ENCODE measurements at regions not wholly inside any gene's neighbourhood (a gene's known extent, or its start where the extent isn't known, plus 50 kb on each side); places are given as distances from the start of the nearest gene placed in this dataset.

DNA sequence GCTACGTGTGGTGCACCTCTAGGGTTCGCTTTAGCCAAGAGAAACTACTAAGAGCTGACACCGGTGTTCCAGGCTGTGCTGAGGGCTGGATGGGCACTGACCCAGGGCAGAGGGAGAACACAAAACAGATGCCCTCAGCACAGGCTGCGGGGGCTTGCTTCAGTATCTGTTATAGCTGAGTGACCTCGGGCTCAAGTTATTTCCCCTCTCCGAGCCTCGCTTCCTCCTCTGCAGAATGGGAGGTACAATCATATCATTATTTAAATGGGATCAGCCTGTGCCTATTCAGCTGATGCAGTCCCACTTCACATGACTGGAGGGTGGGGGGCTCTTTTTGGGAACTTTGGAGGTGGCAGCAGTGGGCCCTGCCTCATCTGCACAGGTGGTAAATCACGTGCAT is 156.1 kb upstream of the APCDD1 start:
- 63 to 85% methylated on average over 4 to 8 of the region's 8 CpGs for WGBS, 2 donors (ENCODE audit: low coverage in 1 of 2)
- in situ Hi-C loops (cut with MboI; ENCODE audit: low pct_ligation_motif_present in 1 of 4, low pct_unique_long_range_greater_than_20kb in 1 of 4, low sequenced_read_pairs in 3 of 4) (no loop called here), intact Hi-C loops (cut with DNase I; ENCODE audit: low total_unique reads) (no loop called here)
- H3K4me3 ChIP-seq: no peak overlapping the region
- TF ChIP-seq POLR2A (IDR thresholded peaks at IDR 0.05) (no peak), EP300 (IDR thresholded peaks at IDR 0.05; ENCODE audit: low read depth) (no peak), POLR2AphosphoS5 (IDR thresholded peaks at IDR 0.05) (no peak)
- TF ChIP-seq, protein P1, sequence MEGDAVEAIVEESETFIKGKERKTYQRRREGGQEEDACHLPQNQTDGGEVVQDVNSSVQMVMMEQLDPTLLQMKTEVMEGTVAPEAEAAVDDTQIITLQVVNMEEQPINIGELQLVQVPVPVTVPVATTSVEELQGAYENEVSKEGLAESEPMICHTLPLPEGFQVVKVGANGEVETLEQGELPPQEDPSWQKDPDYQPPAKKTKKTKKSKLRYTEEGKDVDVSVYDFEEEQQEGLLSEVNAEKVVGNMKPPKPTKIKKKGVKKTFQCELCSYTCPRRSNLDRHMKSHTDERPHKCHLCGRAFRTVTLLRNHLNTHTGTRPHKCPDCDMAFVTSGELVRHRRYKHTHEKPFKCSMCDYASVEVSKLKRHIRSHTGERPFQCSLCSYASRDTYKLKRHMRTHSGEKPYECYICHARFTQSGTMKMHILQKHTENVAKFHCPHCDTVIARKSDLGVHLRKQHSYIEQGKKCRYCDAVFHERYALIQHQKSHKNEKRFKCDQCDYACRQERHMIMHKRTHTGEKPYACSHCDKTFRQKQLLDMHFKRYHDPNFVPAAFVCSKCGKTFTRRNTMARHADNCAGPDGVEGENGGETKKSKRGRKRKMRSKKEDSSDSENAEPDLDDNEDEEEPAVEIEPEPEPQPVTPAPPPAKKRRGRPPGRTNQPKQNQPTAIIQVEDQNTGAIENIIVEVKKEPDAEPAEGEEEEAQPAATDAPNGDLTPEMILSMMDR (IDR thresholded peaks at IDR 0.05): no peak
- H3K4me1 ChIP-seq: no peaks in the 10 kb centered on the region
- no peak for DNase-seq
- no peaks in the 10 kb centered on the region for H3K36me3 ChIP-seq
- no peaks in the 10 kb centered on the region for H3K9me3 ChIP-seq
- H3K27ac ChIP-seq: no peak overlapping the region
- H3K27me3 ChIP-seq: no peaks in the 10 kb centered on the region

DNA sequence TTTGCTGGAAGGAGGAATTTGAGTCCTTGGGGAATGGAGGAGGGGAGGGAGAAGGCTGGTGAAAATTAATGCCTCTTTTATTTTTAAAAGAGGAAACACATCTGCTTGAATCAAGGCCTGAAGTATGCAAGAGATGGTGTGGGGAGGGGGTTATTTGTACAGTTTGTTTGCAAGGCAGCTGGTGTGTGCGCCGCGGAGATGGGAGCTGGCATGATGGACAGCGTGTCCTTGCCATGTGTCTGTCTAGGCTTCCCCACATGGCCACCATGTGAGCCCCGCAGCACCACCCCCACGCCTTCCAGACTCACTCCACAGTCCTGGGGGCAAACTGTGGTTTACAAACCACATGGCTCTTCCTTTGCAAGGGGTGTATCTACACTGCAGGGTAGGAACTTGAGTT is 154.8 kb upstream of the APCDD1 start:
- no peak overlapping the region for H3K27ac ChIP-seq
- no peaks in the 10 kb centered on the region for H3K4me1 ChIP-seq
- intact Hi-C loops (cut with DNase I; ENCODE audit: low total_unique reads): no loop called here
- H3K9me3 ChIP-seq: no peaks in the 10 kb centered on the region
- no peaks in the 10 kb centered on the region for H3K27me3 ChIP-seq
- H3K4me3 ChIP-seq: no peak overlapping the region
- in situ Hi-C loops (cut with MboI; ENCODE audit: low pct_ligation_motif_present in 1 of 4, low pct_unique_long_range_greater_than_20kb in 1 of 4, low sequenced_read_pairs in 3 of 4): no loop called here
- 72% methylated on average over 6 of the region's 6 CpGs; no CpG with 5 or more reads in 1 of the 2 donors for WGBS, 2 donors (ENCODE audit: low coverage in 1 of 2)
- no peaks in the 10 kb centered on the region for H3K36me3 ChIP-seq
- no peak for TF ChIP-seq POLR2AphosphoS5 (IDR thresholded peaks at IDR 0.05)
- no peak for TF ChIP-seq POLR2A (IDR thresholded peaks at IDR 0.05)
- TF ChIP-seq, protein P1 (IDR thresholded peaks at IDR 0.05): no peak
- no peak for TF ChIP-seq EP300 (IDR thresholded peaks at IDR 0.05; ENCODE audit: low read depth)
- DNase-seq: no peak

DNA sequence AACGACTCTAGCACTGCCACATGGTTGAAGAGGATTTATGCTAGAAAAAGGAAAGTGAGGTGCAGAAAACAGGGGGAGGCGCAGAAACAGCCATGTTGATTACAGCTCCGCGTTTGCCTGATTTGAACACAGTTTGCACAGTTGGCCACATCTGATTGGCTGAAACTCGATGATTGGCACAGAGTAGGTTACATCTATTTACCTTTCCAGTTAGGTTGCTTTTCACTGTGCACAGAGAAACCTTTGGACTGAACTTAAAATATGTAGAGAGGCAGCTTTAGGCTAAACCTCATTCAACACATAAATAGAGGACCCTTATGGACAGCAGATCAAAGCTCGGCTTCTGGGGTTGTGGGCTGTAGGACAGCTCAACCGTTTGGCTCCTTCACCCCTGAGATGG is 153.7 kb upstream of the APCDD1 start:
- no peak for TF ChIP-seq POLR2AphosphoS5 (IDR thresholded peaks at IDR 0.05)
- TF ChIP-seq POLR2A (IDR thresholded peaks at IDR 0.05): no peak
- TF ChIP-seq, protein P1 (IDR thresholded peaks at IDR 0.05): no peak
- no peak for TF ChIP-seq EP300 (IDR thresholded peaks at IDR 0.05; ENCODE audit: low read depth)
- Histone ChIP-seq H3K9me3 (no peaks in the 10 kb centered on the region), H3K27ac (no peak overlapping the region), H3K36me3 (no peaks in the 10 kb centered on the region), H3K4me1 (no peaks in the 10 kb centered on the region), H3K4me3 (no peak overlapping the region), H3K27me3 (no peaks in the 10 kb centered on the region)
- WGBS, 2 donors (ENCODE audit: low coverage in 1 of 2): 59 to 80% methylated on average over 5 to 7 of the region's 7 CpGs
- intact Hi-C loops (cut with DNase I; ENCODE audit: low total_unique reads) (no loop called here), in situ Hi-C loops (cut with MboI; ENCODE audit: low pct_ligation_motif_present in 1 of 4, low pct_unique_long_range_greater_than_20kb in 1 of 4, low sequenced_read_pairs in 3 of 4) (no loop called here)
- DNase-seq: no peak

DNA sequence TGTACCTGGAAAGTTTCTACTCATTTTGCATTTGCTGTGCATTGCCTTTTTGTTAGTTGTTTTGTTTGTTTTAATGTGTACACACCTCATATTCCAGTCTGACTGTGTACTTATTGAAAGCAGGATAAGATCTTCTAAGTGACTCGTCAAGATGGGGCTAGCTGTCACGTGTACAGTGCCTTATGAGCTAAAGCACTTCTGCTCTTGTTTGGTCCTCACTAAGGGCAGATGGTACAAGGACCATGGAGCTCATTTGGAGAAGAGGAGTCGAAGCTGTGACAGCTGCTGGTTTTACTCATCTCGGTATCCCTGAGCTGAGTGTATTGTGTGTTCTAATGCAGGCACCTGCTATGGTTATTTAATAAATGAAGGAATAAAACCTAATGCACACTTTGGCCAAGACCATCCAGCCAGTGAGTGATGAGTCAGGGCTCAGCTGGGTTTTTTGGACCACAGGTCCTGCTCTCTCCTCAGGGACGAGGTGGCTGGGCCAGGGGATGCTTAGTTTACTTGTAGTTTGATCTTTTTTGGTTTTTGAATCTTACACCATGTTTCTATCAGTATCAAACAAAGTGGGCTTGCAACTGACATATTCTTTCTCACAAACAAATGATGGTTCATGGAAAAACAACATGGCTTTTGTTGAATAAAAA is 152.5 kb upstream of the APCDD1 start:
- H3K27ac ChIP-seq: no peak overlapping the region
- H3K4me1 ChIP-seq: no peaks in the 10 kb centered on the region
- no peak overlapping the region for H3K4me3 ChIP-seq
- intact Hi-C loops (cut with DNase I; ENCODE audit: low total_unique reads) (no loop called here), in situ Hi-C loops (cut with MboI; ENCODE audit: low pct_ligation_motif_present in 1 of 4, low pct_unique_long_range_greater_than_20kb in 1 of 4, low sequenced_read_pairs in 3 of 4) (no loop called here)
- H3K27me3 ChIP-seq: no peaks in the 10 kb centered on the region
- DNase-seq: no peak
- WGBS, 2 donors (ENCODE audit: low coverage in 1 of 2): 82% methylated on average over 5 of the region's 5 CpGs; no CpG with 5 or more reads in 1 of the 2 donors
- no peaks in the 10 kb centered on the region for H3K9me3 ChIP-seq
- TF ChIP-seq EP300 (IDR thresholded peaks at IDR 0.05; ENCODE audit: low read depth) (no peak), POLR2A (IDR thresholded peaks at IDR 0.05) (no peak), POLR2AphosphoS5 (IDR thresholded peaks at IDR 0.05) (no peak)
- TF ChIP-seq, protein P1 (IDR thresholded peaks at IDR 0.05): no peak
- no peaks in the 10 kb centered on the region for H3K36me3 ChIP-seq
